Tibial nerve (tissue), 3 donors: ENCODE measurements at regions not wholly inside any gene's neighbourhood (a gene's known extent, or its start where the extent isn't known, plus 50 kb on each side); places are given as distances from the start of the nearest gene placed in this dataset.

Experiments
- CTCF ChIP-seq, 5 experiments: fragments of 200-600 bp in 3 of 5; fragments of 450-650 bp in 2 of 5; sonication (generic) in 3 of 5; IDR thresholded peaks; one replicate each; pipeline ENCODE4 v1.5.1; 2016 to 2019; ENCODE audit warnings: antibody characterized with exemption in 5 of 5, mild to moderate bottlenecking in 3 of 5, moderate library complexity in 2 of 5
- POLR2A ChIP-seq, 2 donors: fragments of 450-650 bp; IDR thresholded peaks; one replicate each; pipeline ENCODE4 v1.6.1; 2017; ENCODE audit warnings: antibody characterized with exemption in 2 of 2, mild to moderate bottlenecking in 2 of 2, moderate library complexity in 2 of 2

- no peak for TF ChIP-seq POLR2A (IDR thresholded peaks at IDR 0.05)
- TF ChIP-seq CTCF (IDR thresholded peaks at IDR 0.05), result no peak
Measured at GRCh38 chr5:20611620-20612019, 623.6 kb upstream of the CDH18 start.
